Kidney epithelial cell (primary cell): ENCODE measurements at regions not wholly inside any gene's neighbourhood (a gene's known extent, or its start where the extent isn't known, plus 50 kb on each side); places are given as distances from the start of the nearest gene placed in this dataset.

Experiments used
- DNase-seq: peaks from one replicate; pipeline ENCODE4 v3.0.0-alpha.2; 2010; ENCODE audit warnings: low read depth
- H3K27me3 ChIP-seq: 2 replicates; pipeline ENCODE4 v1.6.0; 2011; ENCODE audit warnings: low read length; ENCODE audit not compliant: control insufficient read depth, insufficient read depth
- H3K36me3 ChIP-seq: 2 replicates; pipeline ENCODE4 v1.5.1; 2011; ENCODE audit warnings: low read length; ENCODE audit not compliant: control insufficient read depth, insufficient read depth
- H3K4me3 ChIP-seq: 2 replicates; pipeline ENCODE4 v1.5.1; 2011; ENCODE audit warnings: low read depth, mild to moderate bottlenecking, control low read depth, low read length
- TF ChIP-seq, protein P1 (sequence below): IDR thresholded peaks from 2 replicates; pipeline ENCODE4 v1.5.1; 2011; ENCODE audit warnings: mild to moderate bottlenecking, moderate library complexity, low read length, control low read depth, inconsistent platforms; ENCODE audit not compliant: insufficient read depth, poor library complexity, severe bottlenecking

DNA sequence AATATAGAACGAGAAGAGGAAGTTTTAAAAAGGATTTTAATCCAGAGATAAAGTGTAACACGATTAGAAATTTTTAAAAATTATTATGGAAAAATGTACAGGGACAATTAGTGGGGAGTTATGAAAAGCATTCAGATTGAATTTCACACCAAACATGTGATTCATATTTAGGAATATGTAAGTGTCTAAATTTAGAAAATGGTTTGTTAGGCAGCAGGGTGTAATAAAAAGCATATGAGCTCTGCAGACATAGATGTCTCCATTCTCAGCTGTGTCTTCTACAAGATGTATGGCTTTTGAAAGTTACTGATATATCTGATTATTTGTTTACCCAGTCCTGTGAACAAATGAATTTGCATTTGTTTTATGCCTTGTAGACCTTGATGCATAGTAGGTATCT is 638.9 kb upstream of the AGA start:
- TF ChIP-seq, protein P1, sequence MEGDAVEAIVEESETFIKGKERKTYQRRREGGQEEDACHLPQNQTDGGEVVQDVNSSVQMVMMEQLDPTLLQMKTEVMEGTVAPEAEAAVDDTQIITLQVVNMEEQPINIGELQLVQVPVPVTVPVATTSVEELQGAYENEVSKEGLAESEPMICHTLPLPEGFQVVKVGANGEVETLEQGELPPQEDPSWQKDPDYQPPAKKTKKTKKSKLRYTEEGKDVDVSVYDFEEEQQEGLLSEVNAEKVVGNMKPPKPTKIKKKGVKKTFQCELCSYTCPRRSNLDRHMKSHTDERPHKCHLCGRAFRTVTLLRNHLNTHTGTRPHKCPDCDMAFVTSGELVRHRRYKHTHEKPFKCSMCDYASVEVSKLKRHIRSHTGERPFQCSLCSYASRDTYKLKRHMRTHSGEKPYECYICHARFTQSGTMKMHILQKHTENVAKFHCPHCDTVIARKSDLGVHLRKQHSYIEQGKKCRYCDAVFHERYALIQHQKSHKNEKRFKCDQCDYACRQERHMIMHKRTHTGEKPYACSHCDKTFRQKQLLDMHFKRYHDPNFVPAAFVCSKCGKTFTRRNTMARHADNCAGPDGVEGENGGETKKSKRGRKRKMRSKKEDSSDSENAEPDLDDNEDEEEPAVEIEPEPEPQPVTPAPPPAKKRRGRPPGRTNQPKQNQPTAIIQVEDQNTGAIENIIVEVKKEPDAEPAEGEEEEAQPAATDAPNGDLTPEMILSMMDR: no peak
- H3K4me3 ChIP-seq: no peak overlapping the region
- DNase-seq: no peak
- no peaks in the 10 kb centered on the region for H3K27me3 ChIP-seq
- no peaks in the 10 kb centered on the region for H3K36me3 ChIP-seq

DNA sequence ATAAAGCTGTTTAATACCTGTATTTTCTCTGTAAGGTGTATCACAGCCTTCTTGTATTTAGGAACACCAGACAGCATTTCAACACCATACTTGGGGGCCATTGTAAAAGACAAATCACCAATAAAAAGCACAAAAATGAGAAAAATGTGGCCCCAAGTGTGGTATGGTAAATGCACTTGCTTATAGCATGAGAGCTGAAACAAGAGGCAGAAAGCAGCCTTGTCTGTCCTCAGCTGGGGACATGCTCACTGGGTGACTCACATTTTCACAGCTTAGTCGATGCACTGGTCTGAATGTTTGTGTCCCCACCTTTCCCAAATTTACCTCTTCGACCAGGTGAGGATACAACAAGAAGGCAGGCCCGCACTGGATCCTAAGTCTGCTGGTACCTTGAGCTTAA is 639.7 kb upstream of the AGA start:
- no peaks in the 10 kb centered on the region for H3K27me3 ChIP-seq
- no peak for DNase-seq
- TF ChIP-seq, protein P1: no peak
- no peaks in the 10 kb centered on the region for H3K36me3 ChIP-seq
- no peak overlapping the region for H3K4me3 ChIP-seq

DNA sequence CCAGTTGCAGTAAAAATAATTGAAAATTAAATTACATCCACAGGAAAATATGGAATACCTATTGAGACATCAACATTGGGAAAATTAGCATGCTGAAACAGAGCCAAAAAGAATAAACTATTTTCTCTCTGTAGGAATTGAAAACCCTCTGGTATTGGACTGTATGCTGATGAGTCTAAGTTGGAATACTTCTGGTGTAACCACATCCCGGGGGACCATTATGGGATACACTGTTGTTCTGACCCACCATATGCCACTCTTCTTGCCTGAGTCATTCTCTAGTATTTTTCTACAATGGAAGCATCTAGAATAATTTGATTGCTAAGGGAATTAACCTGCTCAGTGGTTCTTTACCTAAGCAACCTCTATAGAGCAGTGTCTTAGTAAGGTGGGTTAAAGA is 640.7 kb upstream of the AGA start:
- no peaks in the 10 kb centered on the region for H3K36me3 ChIP-seq
- no peak overlapping the region for H3K4me3 ChIP-seq
- H3K27me3 ChIP-seq: no peaks in the 10 kb centered on the region
- no peak for DNase-seq
- TF ChIP-seq, protein P1: no peak

DNA sequence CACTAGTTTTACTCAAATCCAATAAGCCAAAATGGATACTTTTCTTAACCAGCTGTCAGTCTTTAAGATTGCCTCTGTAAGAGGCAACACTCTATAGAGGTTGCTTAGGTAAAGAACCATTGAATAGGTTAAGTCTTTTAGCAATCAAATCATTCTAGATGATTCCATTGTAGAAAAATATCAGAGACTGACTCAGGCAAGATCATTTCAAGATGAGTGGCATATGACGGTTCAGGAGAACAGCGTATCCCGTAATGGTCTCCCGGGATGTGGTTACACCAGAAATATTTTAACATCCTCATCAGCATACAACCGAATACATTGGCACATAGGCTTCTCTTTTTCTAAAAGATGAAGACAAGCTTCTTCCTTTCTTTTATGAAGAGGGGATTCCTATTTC is 641.7 kb upstream of the AGA start:
- no peak for DNase-seq
- H3K27me3 ChIP-seq: no peaks in the 10 kb centered on the region
- TF ChIP-seq, protein P1: no peak
- no peaks in the 10 kb centered on the region for H3K36me3 ChIP-seq
- H3K4me3 ChIP-seq: no peak overlapping the region

DNA sequence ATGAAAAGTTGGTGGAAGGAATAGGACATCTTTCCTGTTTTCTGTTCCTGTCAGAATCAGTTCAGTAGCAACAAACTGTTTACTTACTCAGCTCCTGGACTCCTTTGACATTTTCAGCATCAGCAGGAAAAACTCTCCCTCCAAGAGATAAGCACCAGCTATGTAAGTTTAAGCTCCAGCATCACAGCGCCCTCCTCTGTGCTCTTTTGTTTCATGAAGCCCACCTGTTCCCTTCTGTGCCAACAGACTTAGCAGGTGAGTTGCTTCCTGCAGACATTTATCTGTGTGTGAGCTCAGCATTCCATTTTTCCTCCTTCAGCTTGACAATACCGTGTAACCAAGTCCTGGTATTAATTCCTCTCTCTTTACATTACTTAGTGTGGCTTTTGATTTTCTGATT is 644.1 kb upstream of the AGA start:
- Histone ChIP-seq H3K4me3 (no peak overlapping the region), H3K36me3 (no peaks in the 10 kb centered on the region), H3K27me3 (no peaks in the 10 kb centered on the region)
- TF ChIP-seq, protein P1: peak; percentile 25
- DNase-seq: no peak

DNA sequence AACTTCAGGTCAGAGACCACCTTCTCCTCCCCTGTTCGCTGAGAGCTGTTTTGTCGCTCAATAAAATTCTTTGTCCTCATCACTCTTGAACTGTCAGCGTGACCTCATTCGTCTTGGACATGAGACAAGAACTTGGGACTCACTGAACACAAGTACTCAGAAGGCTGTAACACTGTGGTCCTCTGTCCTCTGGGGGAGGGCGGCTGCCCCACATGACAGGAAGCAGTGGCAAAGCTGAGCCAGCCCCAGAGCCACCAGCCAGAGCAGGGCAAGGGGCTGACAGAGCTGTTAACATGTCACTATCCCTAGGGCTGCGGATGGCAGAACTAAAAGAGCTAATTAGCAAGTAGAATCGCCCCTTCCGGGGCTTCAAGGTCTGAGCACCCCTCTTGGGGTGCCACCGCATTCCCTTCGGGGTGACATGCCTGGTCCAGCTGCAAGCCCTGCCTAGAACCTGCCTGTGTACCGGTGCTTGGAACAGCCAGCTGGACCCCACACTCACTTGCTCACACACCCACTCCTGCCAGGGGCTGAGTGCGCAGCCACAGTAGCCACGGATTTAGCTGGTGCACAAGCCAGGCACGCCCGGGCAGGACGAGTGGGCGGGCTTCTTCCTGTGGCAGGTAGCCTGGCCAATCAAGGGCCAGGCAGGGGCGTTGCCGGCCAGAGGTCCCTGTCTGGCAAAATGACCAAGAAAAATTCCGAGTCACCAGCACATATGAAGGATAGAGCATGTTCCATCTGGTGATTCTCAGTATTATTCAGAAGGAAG is 648.6 kb upstream of the AGA start:
- no peak for DNase-seq
- no peaks in the 10 kb centered on the region for H3K36me3 ChIP-seq
- H3K4me3 ChIP-seq: no peak overlapping the region
- H3K27me3 ChIP-seq: no peaks in the 10 kb centered on the region
- TF ChIP-seq, protein P1: no peak
